ENCODE measurements at regions not wholly inside any gene's neighbourhood (a gene's known extent, or its start where the extent isn't known, plus 50 kb on each side); places are given as distances from the start of the nearest gene placed in this dataset.

DNA sequence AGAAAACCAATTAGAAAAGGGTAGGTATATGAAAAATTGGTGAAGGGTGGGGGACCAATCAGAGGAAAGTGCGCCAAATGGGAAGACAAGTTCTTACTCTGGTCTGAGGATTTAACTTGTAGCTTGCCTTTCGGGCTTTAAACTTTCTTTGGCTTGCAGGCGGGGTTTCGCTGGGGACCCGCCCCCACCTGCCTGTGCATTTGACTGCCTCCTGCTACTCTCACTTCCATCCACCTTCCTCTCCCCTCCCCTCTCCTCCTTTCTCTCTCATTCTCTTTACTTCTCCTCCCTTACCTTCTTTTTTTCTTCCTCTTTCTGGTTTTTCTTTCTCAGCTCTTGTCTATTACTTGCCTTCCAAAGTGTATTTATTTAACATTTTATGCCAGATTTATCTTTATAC, 278.8 kb downstream of the DNAJB9 start (continued):
- no peak for TF ChIP-seq FOXM1 (IDR thresholded peaks at IDR 0.05; ENCODE audit: low read depth, low read length)
- TF ChIP-seq, protein P1, sequence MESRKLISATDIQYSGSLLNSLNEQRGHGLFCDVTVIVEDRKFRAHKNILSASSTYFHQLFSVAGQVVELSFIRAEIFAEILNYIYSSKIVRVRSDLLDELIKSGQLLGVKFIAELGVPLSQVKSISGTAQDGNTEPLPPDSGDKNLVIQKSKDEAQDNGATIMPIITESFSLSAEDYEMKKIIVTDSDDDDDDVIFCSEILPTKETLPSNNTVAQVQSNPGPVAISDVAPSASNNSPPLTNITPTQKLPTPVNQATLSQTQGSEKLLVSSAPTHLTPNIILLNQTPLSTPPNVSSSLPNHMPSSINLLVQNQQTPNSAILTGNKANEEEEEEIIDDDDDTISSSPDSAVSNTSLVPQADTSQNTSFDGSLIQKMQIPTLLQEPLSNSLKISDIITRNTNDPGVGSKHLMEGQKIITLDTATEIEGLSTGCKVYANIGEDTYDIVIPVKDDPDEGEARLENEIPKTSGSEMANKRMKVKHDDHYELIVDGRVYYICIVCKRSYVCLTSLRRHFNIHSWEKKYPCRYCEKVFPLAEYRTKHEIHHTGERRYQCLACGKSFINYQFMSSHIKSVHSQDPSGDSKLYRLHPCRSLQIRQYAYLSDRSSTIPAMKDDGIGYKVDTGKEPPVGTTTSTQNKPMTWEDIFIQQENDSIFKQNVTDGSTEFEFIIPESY (IDR thresholded peaks at IDR 0.05), result no peak

DNA sequence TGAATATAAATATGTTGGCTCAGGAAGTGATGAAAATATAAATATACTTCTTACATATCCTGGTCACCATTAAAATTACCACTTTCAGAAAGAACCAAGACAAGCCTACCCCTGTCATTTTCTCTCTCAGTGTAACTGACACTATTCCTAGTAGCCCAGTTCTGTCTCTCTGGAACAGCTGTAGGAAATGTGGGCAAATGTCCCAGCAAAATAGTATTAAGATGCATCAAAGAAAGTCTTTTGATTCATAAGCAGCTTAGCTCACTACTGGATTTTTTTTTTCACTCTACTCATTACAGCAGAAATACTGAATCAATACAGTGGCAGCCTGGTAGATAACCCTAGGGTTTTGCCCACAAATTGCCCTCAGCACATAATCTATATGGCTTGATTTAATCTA, 290.9 kb downstream of the DNAJB9 start:
- ATAC-seq, result no peak
- Histone ChIP-seq H4K20me1 (ENCODE audit: control insufficient read depth, insufficient read depth) (no peaks in the 10 kb centered on the region), H3K36me3 (ENCODE audit: control insufficient read depth in 2 of 2, insufficient read depth in 2 of 2, low read length in 1 of 2) (no peaks in the 10 kb centered on the region), H3K4me1 (ENCODE audit: control insufficient read depth, insufficient read depth, low read length) (no peaks in the 10 kb centered on the region), H3K9ac (ENCODE audit: control insufficient read depth, insufficient read depth, low read length) (no peak overlapping the region), H3K27ac (ENCODE audit: control insufficient read depth, insufficient read depth) (no peak overlapping the region), H3K4me2 (ENCODE audit: control insufficient read depth, insufficient read depth) (no peak overlapping the region), H2AFZ (ENCODE audit: control insufficient read depth, low read depth, low read length) (no peak overlapping the region), H3K9me3 (replicated peaks; ENCODE audit: control insufficient read depth, insufficient read depth, low read length) (no peaks in the 10 kb centered on the region), H3K79me2 (ENCODE audit: control insufficient read depth, insufficient read depth, low read length) (no peaks in the 10 kb centered on the region), H3K27me3 (replicated peaks in 1 of 2; ENCODE audit: control insufficient read depth in 2 of 2, insufficient read depth in 2 of 2, low read length in 1 of 2) (no peaks in the 10 kb centered on the region; a peak in 1 of 4 replicates), H3K4me3 (no peak overlapping the region)
- ChIA-PET RAD21 (ENCODE audit: unreplicated experiment) (no interaction called here), POLR2A (no interaction called here), SMC1A (ENCODE audit: uncharacterized antibody, unreplicated experiment) (no interaction called here), CTCF (no interaction called here)
- no peak for FAIRE-seq
- in situ Hi-C loops (cut with MboI), result no loop called here
- DNase-seq (ENCODE audit: low read depth, low spot score), result no peak
- intact Hi-C loops (cut with micrococcal nuclease; ENCODE audit: unreplicated experiment), result no loop called here
- no TSS peak for BruUV-seq (replicated peaks)
- TF ChIP-seq, protein P2, sequence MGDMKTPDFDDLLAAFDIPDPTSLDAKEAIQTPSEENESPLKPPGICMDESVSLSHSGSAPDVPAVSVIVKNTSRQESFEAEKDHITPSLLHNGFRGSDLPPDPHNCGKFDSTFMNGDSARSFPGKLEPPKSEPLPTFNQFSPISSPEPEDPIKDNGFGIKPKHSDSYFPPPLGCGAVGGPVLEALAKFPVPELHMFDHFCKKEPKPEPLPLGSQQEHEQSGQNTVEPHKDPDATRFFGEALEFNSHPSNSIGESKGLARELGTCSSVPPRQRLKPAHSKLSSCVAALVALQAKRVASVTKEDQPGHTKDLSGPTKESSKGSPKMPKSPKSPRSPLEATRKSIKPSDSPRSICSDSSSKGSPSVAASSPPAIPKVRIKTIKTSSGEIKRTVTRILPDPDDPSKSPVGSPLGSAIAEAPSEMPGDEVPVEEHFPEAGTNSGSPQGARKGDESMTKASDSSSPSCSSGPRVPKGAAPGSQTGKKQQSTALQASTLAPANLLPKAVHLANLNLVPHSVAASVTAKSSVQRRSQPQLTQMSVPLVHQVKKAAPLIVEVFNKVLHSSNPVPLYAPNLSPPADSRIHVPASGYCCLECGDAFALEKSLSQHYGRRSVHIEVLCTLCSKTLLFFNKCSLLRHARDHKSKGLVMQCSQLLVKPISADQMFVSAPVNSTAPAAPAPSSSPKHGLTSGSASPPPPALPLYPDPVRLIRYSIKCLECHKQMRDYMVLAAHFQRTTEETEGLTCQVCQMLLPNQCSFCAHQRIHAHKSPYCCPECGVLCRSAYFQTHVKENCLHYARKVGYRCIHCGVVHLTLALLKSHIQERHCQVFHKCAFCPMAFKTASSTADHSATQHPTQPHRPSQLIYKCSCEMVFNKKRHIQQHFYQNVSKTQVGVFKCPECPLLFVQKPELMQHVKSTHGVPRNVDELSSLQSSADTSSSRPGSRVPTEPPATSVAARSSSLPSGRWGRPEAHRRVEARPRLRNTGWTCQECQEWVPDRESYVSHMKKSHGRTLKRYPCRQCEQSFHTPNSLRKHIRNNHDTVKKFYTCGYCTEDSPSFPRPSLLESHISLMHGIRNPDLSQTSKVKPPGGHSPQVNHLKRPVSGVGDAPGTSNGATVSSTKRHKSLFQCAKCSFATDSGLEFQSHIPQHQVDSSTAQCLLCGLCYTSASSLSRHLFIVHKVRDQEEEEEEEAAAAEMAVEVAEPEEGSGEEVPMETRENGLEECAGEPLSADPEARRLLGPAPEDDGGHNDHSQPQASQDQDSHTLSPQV (IDR thresholded peaks at IDR 0.05), result no peak
- TF ChIP-seq ZSCAN29 (IDR thresholded peaks at IDR 0.05) (no peak), SREBF1 (IDR thresholded peaks at IDR 0.05; ENCODE audit: low read length) (no peak), IRF4 (IDR thresholded peaks at IDR 0.05; ENCODE audit: low read depth, low read length) (no peak), CEBPB (IDR thresholded peaks at IDR 0.05; ENCODE audit: borderline replicate concordance in 1 of 2, low read depth in 2 of 2, low read length in 2 of 2) (no peak)
- TF ChIP-seq, protein P1 (IDR thresholded peaks at IDR 0.05), result no peak
- TF ChIP-seq, protein P3, sequence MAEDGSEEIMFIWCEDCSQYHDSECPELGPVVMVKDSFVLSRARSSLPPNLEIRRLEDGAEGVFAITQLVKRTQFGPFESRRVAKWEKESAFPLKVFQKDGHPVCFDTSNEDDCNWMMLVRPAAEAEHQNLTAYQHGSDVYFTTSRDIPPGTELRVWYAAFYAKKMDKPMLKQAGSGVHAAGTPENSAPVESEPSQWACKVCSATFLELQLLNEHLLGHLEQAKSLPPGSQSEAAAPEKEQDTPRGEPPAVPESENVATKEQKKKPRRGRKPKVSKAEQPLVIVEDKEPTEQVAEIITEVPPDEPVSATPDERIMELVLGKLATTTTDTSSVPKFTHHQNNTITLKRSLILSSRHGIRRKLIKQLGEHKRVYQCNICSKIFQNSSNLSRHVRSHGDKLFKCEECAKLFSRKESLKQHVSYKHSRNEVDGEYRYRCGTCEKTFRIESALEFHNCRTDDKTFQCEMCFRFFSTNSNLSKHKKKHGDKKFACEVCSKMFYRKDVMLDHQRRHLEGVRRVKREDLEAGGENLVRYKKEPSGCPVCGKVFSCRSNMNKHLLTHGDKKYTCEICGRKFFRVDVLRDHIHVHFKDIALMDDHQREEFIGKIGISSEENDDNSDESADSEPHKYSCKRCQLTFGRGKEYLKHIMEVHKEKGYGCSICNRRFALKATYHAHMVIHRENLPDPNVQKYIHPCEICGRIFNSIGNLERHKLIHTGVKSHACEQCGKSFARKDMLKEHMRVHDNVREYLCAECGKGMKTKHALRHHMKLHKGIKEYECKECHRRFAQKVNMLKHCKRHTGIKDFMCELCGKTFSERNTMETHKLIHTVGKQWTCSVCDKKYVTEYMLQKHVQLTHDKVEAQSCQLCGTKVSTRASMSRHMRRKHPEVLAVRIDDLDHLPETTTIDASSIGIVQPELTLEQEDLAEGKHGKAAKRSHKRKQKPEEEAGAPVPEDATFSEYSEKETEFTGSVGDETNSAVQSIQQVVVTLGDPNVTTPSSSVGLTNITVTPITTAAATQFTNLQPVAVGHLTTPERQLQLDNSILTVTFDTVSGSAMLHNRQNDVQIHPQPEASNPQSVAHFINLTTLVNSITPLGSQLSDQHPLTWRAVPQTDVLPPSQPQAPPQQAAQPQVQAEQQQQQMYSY (CRISPR knock-in tag; IDR thresholded peaks at IDR 0.05), result no peak
- TF ChIP-seq, protein P4, sequence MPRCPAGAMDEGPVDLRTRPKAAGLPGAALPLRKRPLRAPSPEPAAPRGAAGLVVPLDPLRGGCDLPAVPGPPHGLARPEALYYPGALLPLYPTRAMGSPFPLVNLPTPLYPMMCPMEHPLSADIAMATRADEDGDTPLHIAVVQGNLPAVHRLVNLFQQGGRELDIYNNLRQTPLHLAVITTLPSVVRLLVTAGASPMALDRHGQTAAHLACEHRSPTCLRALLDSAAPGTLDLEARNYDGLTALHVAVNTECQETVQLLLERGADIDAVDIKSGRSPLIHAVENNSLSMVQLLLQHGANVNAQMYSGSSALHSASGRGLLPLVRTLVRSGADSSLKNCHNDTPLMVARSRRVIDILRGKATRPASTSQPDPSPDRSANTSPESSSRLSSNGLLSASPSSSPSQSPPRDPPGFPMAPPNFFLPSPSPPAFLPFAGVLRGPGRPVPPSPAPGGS (IDR thresholded peaks at IDR 0.05; ENCODE audit: borderline replicate concordance, insufficient read depth, low read depth, low read length, poor library complexity, severe bottlenecking), result no peak
